GM23338 (cell line): ENCODE measurements at regions not wholly inside any gene's neighbourhood (a gene's known extent, or its start where the extent isn't known, plus 50 kb on each side); places are given as distances from the start of the nearest gene placed in this dataset.

Experiments used
- ATAC-seq: fragments of 200-7000 bp; cut with Tn5 transposase; 3 replicates; pipeline ENCODE4 v1.9.1; 2020
- DNase-seq: peaks from one replicate; pipeline ENCODE4 v3.0.0-alpha.2; 2015; ENCODE audit warnings: low spot score
- H2AFZ ChIP-seq: fragments of 200-600 bp; sonication (generic); 2 replicates; pipeline ENCODE4 v1.8.0; 2016; ENCODE audit warnings: antibody characterized with exemption, mild to moderate bottlenecking, moderate library complexity
- H3F3A ChIP-seq: fragments of 200-600 bp; sonication (generic); replicated peaks from 2 replicates; pipeline ENCODE4 v1.8.0; 2017; ENCODE audit warnings: antibody characterized with exemption, mixed run types, low read depth
- H3K27ac ChIP-seq: fragments of 200-600 bp; sonication (generic); 2 replicates; pipeline ENCODE4 v1.6.1; 2016; ENCODE audit warnings: low read depth
- H3K27me3 ChIP-seq: fragments of 200-600 bp; sonication (generic); 2 replicates; pipeline ENCODE4 v1.8.0; 2016; ENCODE audit warnings: mild to moderate bottlenecking, mixed run types, moderate library complexity; ENCODE audit not compliant: insufficient read depth
- H3K36me3 ChIP-seq: fragments of 200-600 bp; sonication (generic); 2 replicates; pipeline ENCODE4 v1.8.0; 2016; ENCODE audit warnings: mild to moderate bottlenecking; ENCODE audit not compliant: insufficient read depth
- H3K4me1 ChIP-seq: fragments of 200-600 bp; sonication (generic); 2 replicates; pipeline ENCODE4 v1.8.0; 2016; ENCODE audit warnings: mild to moderate bottlenecking, moderate library complexity; ENCODE audit not compliant: insufficient read depth
- H3K4me2 ChIP-seq: fragments of 200-600 bp; sonication (generic); 2 replicates; pipeline ENCODE4 v1.7.1; 2017; ENCODE audit warnings: mixed run types
- H3K4me3 ChIP-seq: fragments of 200-600 bp; sonication (generic); 2 replicates; pipeline ENCODE4 v1.6.1; 2016; ENCODE audit warnings: mixed run types
- H3K79me2 ChIP-seq: fragments of 200-600 bp; sonication (generic); replicated peaks from 2 replicates; pipeline ENCODE4 v1.8.0; 2017; ENCODE audit warnings: mild to moderate bottlenecking; ENCODE audit not compliant: insufficient read depth
- H3K9me2 ChIP-seq: fragments of 200-600 bp; sonication (generic); 2 replicates; pipeline ENCODE4 v1.8.0; 2017; ENCODE audit not compliant: insufficient read depth
- H4K20me1 ChIP-seq: fragments of 200-600 bp; sonication (generic); replicated peaks from 2 replicates; pipeline ENCODE4 v1.8.0; 2017; ENCODE audit warnings: mild to moderate bottlenecking; ENCODE audit not compliant: insufficient read depth
- H3K27ac Mint-ChIP-seq: 2 replicates; pipeline ENCODE4 v1.8.0; 2020; ENCODE audit warnings: inconsistent platforms, mild to moderate bottlenecking, moderate library complexity, mixed read lengths
- H3K27me3 Mint-ChIP-seq: 3 replicates; pipeline ENCODE4 v1.8.0; 2022; ENCODE audit warnings: low read depth, mild to moderate bottlenecking, moderate library complexity, mixed read lengths, inconsistent platforms; ENCODE audit not compliant: insufficient read depth, poor library complexity
- H3K36me3 Mint-ChIP-seq: 3 replicates; pipeline ENCODE4 v1.8.0; 2021; ENCODE audit warnings: low read depth, mild to moderate bottlenecking, inconsistent platforms, moderate library complexity, mixed read lengths
- H3K4me1 Mint-ChIP-seq: 3 replicates; pipeline ENCODE4 v1.8.0; 2020; ENCODE audit warnings: mild to moderate bottlenecking, inconsistent platforms, mixed read lengths
- H3K4me3 Mint-ChIP-seq: 3 replicates; pipeline ENCODE4 v1.8.0; 2021; ENCODE audit warnings: moderate library complexity, mild to moderate bottlenecking, inconsistent platforms, mixed read lengths
- H3K9me3 Mint-ChIP-seq: 3 replicates; pipeline ENCODE4 v1.8.0; 2020; ENCODE audit warnings: moderate library complexity, mild to moderate bottlenecking, inconsistent platforms, mixed read lengths
- CREB1 ChIP-seq: fragments of 250-450 bp; sonication (Bioruptor Pico); IDR thresholded peaks from 2 replicates; pipeline ENCODE4 v1.5.0; 2020; ENCODE audit warnings: low read depth, mild to moderate bottlenecking, moderate library complexity
- EZH2 ChIP-seq: fragments of 200-600 bp; sonication (generic); IDR thresholded peaks from one replicate; pipeline ENCODE4 v1.8.0; 2017; ENCODE audit warnings: antibody characterized with exemption, mild to moderate bottlenecking, low read depth; ENCODE audit not compliant: unreplicated experiment
- EZH2phosphoT487 ChIP-seq: fragments of 200-600 bp; sonication (generic); IDR thresholded peaks from one replicate; pipeline ENCODE4 v1.8.1; 2018; ENCODE audit warnings: antibody characterized with exemption; ENCODE audit not compliant: unreplicated experiment
- JUNB ChIP-seq: IDR thresholded peaks from one replicate; pipeline ENCODE4 v1.6.1; 2016; ENCODE audit warnings: antibody characterized with exemption; ENCODE audit not compliant: unreplicated experiment
- NANOG ChIP-seq: IDR thresholded peaks from 2 replicates; pipeline ENCODE4 v1.6.1; 2016; ENCODE audit warnings: antibody characterized with exemption, borderline replicate concordance
- POLR2AphosphoS5 ChIP-seq: IDR thresholded peaks from 2 replicates; pipeline ENCODE4 v1.6.1; 2016; ENCODE audit warnings: antibody characterized with exemption, low read depth
- STAT1 ChIP-seq: IDR thresholded peaks from one replicate; pipeline ENCODE4 v1.6.1; 2016; ENCODE audit warnings: antibody characterized with exemption; ENCODE audit not compliant: unreplicated experiment
- ZNF114 ChIP-seq: fragments of 250-450 bp; sonication (Bioruptor Pico); IDR thresholded peaks from 2 replicates; pipeline ENCODE4 v1.5.0; 2020; ENCODE audit warnings: mild to moderate bottlenecking, moderate library complexity
- ZNF331 ChIP-seq: fragments of 250-450 bp; sonication (Bioruptor Pico); IDR thresholded peaks from 2 replicates; pipeline ENCODE4 v1.5.0; 2020; ENCODE audit warnings: low read depth, mild to moderate bottlenecking, moderate library complexity
- TF ChIP-seq, protein P1 (sequence below): IDR thresholded peaks from 2 replicates; pipeline ENCODE4 v1.6.1; 2016; ENCODE audit warnings: antibody characterized with exemption
- TF ChIP-seq, protein P2 (sequence below), 2 experiments: fragments of 200-600 bp in 1 of 2; sonication (generic) in 1 of 2; conservative IDR thresholded peaks; 2 replicates each; pipeline versions ENCODE4 v1.5.1 to v1.6.1; 2016 to 2017; ENCODE audit warnings: antibody characterized with exemption in 2 of 2, low read depth in 2 of 2, mild to moderate bottlenecking in 2 of 2, moderate library complexity in 1 of 2
- TF ChIP-seq, protein P3 (sequence below): fragments of 250-450 bp; sonication (Bioruptor Pico); IDR thresholded peaks from 2 replicates; pipeline ENCODE4 v1.5.0; 2020; ENCODE audit warnings: mild to moderate bottlenecking, moderate library complexity
- TF ChIP-seq, protein P4 (sequence below): IDR thresholded peaks from one replicate; pipeline ENCODE4 v1.6.1; 2018; ENCODE audit warnings: antibody characterized with exemption; ENCODE audit not compliant: unreplicated experiment

DNA sequence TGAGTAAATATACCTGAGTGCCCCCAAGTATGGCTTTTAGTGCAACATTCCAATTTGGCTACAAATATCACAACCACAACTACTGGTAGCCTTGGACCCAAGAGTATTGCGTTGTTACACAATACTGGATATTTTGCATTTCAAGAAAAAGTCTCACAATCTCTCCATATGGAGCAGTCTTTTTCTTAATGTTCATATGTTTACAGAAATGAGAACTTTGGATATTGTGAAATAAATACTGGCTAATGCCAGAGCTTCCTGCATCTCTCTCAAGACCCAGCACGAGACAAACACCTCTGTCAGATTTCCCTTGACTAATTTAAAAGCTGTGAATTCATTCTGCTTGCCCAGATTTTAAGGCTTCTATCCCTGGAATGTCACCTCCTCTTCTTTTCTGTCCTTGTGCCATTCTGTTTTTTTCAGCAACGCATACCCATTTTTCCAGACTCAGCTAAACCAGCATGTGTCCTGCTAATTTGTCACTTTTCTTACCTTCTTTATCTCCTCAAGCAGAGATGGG, 136.2 kb upstream of the BACE2 start (continued):
- no peak for TF ChIP-seq EZH2phosphoT487
- TF ChIP-seq POLR2AphosphoS5: no peak
- no peak for TF ChIP-seq NANOG

DNA sequence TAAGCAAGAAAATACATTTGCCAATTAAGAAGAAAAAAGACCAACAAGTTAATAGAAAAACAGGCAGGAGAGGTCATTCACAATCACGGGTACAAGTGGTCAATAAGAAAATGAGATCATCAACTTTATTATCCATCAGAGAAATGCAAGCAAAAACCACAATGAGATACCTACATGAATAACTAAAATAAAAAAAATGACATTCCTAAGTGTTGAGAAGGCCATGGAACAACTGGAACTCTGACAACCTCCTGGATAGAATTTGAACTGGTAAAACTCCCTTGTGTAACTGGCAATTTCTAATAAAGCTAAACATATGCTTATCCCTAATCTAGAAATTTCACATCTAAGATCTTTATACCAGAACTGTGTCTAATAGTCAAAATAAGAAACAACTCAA, 135.4 kb upstream of the BACE2 start:
- Histone ChIP-seq H3K27me3 (no peaks in the 10 kb centered on the region), H3F3A (no peaks in the 10 kb centered on the region), H3K4me3 (no peak overlapping the region), H2AFZ (no peak overlapping the region), H3K27ac (no peak overlapping the region), H3K9me2 (no peaks in the 10 kb centered on the region), H3K36me3 (no peaks in the 10 kb centered on the region), H4K20me1 (no peaks in the 10 kb centered on the region), H3K4me1 (no peaks in the 10 kb centered on the region), H3K4me2 (no peak overlapping the region), H3K79me2 (no peaks in the 10 kb centered on the region)
- Mint-ChIP-seq H3K9me3 (peaks cover 87% of the 10 kb centered on the region), H3K36me3 (peaks cover 9% of the 10 kb centered on the region; the same call in 1 of the 3 replicates), H3K27me3 (no peaks in the 10 kb centered on the region), H3K27ac (no peak overlapping the region), H3K4me1 (0 out of 3 replicates have a peak, but pooled peaks cover 2% of the 10 kb centered on the region), H3K4me3 (no peak overlapping the region)
- ATAC-seq: no peak
- TF ChIP-seq, protein P1, sequence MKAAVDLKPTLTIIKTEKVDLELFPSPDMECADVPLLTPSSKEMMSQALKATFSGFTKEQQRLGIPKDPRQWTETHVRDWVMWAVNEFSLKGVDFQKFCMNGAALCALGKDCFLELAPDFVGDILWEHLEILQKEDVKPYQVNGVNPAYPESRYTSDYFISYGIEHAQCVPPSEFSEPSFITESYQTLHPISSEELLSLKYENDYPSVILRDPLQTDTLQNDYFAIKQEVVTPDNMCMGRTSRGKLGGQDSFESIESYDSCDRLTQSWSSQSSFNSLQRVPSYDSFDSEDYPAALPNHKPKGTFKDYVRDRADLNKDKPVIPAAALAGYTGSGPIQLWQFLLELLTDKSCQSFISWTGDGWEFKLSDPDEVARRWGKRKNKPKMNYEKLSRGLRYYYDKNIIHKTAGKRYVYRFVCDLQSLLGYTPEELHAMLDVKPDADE: no peak
- TF ChIP-seq, protein P2, sequence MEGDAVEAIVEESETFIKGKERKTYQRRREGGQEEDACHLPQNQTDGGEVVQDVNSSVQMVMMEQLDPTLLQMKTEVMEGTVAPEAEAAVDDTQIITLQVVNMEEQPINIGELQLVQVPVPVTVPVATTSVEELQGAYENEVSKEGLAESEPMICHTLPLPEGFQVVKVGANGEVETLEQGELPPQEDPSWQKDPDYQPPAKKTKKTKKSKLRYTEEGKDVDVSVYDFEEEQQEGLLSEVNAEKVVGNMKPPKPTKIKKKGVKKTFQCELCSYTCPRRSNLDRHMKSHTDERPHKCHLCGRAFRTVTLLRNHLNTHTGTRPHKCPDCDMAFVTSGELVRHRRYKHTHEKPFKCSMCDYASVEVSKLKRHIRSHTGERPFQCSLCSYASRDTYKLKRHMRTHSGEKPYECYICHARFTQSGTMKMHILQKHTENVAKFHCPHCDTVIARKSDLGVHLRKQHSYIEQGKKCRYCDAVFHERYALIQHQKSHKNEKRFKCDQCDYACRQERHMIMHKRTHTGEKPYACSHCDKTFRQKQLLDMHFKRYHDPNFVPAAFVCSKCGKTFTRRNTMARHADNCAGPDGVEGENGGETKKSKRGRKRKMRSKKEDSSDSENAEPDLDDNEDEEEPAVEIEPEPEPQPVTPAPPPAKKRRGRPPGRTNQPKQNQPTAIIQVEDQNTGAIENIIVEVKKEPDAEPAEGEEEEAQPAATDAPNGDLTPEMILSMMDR (conservative IDR thresholded peaks at IDR 0.05; ENCODE audit: low read depth in 2 of 2): no peak
- TF ChIP-seq EZH2 (no peak), POLR2AphosphoS5 (no peak), NANOG (no peak), EZH2phosphoT487 (no peak), JUNB (no peak), ZNF331 (CRISPR knock-in tag) (no peak), CREB1 (CRISPR knock-in tag) (no peak), ZNF114 (CRISPR knock-in tag) (no peak), STAT1 (no peak)
- TF ChIP-seq, protein P3, sequence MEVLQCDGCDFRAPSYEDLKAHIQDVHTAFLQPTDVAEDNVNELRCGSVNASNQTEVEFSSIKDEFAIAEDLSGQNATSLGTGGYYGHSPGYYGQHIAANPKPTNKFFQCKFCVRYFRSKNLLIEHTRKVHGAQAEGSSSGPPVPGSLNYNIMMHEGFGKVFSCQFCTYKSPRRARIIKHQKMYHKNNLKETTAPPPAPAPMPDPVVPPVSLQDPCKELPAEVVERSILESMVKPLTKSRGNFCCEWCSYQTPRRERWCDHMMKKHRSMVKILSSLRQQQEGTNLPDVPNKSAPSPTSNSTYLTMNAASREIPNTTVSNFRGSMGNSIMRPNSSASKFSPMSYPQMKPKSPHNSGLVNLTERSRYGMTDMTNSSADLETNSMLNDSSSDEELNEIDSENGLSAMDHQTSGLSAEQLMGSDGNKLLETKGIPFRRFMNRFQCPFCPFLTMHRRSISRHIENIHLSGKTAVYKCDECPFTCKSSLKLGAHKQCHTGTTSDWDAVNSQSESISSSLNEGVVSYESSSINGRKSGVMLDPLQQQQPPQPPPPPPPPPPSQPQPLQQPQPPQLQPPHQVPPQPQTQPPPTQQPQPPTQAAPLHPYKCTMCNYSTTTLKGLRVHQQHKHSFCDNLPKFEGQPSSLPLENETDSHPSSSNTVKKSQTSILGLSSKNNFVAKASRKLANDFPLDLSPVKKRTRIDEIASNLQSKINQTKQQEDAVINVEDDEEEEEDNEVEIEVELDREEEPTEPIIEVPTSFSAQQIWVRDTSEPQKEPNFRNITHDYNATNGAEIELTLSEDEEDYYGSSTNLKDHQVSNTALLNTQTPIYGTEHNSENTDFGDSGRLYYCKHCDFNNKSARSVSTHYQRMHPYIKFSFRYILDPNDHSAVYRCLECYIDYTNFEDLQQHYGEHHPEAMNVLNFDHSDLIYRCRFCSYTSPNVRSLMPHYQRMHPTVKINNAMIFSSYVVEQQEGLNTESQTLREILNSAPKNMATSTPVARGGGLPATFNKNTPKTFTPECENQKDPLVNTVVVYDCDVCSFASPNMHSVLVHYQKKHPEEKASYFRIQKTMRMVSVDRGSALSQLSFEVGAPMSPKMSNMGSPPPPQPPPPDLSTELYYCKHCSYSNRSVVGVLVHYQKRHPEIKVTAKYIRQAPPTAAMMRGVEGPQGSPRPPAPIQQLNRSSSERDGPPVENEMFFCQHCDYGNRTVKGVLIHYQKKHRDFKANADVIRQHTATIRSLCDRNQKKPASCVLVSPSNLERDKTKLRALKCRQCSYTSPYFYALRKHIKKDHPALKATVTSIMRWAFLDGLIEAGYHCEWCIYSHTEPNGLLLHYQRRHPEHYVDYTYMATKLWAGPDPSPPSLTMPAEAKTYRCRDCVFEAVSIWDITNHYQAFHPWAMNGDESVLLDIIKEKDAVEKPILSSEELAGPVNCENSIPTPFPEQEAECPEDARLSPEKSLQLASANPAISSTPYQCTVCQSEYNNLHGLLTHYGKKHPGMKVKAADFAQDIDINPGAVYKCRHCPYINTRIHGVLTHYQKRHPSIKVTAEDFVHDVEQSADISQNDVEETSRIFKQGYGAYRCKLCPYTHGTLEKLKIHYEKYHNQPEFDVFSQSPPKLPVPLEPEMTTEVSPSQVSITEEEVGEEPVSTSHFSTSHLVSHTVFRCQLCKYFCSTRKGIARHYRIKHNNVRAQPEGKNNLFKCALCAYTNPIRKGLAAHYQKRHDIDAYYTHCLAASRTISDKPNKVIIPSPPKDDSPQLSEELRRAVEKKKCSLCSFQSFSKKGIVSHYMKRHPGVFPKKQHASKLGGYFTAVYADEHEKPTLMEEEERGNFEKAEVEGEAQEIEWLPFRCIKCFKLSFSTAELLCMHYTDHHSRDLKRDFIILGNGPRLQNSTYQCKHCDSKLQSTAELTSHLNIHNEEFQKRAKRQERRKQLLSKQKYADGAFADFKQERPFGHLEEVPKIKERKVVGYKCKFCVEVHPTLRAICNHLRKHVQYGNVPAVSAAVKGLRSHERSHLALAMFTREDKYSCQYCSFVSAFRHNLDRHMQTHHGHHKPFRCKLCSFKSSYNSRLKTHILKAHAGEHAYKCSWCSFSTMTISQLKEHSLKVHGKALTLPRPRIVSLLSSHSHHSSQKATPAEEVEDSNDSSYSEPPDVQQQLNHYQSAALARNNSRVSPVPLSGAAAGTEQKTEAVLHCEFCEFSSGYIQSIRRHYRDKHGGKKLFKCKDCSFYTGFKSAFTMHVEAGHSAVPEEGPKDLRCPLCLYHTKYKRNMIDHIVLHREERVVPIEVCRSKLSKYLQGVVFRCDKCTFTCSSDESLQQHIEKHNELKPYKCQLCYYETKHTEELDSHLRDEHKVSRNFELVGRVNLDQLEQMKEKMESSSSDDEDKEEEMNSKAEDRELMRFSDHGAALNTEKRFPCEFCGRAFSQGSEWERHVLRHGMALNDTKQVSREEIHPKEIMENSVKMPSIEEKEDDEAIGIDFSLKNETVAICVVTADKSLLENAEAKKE: no peak
- TF ChIP-seq, protein P4, sequence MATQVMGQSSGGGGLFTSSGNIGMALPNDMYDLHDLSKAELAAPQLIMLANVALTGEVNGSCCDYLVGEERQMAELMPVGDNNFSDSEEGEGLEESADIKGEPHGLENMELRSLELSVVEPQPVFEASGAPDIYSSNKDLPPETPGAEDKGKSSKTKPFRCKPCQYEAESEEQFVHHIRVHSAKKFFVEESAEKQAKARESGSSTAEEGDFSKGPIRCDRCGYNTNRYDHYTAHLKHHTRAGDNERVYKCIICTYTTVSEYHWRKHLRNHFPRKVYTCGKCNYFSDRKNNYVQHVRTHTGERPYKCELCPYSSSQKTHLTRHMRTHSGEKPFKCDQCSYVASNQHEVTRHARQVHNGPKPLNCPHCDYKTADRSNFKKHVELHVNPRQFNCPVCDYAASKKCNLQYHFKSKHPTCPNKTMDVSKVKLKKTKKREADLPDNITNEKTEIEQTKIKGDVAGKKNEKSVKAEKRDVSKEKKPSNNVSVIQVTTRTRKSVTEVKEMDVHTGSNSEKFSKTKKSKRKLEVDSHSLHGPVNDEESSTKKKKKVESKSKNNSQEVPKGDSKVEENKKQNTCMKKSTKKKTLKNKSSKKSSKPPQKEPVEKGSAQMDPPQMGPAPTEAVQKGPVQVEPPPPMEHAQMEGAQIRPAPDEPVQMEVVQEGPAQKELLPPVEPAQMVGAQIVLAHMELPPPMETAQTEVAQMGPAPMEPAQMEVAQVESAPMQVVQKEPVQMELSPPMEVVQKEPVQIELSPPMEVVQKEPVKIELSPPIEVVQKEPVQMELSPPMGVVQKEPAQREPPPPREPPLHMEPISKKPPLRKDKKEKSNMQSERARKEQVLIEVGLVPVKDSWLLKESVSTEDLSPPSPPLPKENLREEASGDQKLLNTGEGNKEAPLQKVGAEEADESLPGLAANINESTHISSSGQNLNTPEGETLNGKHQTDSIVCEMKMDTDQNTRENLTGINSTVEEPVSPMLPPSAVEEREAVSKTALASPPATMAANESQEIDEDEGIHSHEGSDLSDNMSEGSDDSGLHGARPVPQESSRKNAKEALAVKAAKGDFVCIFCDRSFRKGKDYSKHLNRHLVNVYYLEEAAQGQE: no peak
- DNase-seq: no peak
